Colonic mucosa (tissue), 4 donors: ENCODE measurements at regions not wholly inside any gene's neighbourhood (a gene's known extent, or its start where the extent isn't known, plus 50 kb on each side); places are given as distances from the start of the nearest gene placed in this dataset.

ENCODE experiments used
- DNase-seq: peaks from one replicate; pipeline ENCODE4 v3.0.0-alpha.2; 2020
- H3K27ac ChIP-seq: fragments of 200-600 bp; one replicate; pipeline ENCODE4 v1.8.0; 2021
- H3K27me3 ChIP-seq: fragments of 200-600 bp; one replicate; pipeline ENCODE4 v1.8.0; 2021
- H3K36me3 ChIP-seq: fragments of 200-600 bp; one replicate; pipeline ENCODE4 v1.8.0; 2021
- H3K4me1 ChIP-seq: fragments of 200-600 bp; one replicate; pipeline ENCODE4 v1.8.0; 2021; ENCODE audit warnings: mild to moderate bottlenecking
- H3K4me3 ChIP-seq: fragments of 200-600 bp; one replicate; pipeline ENCODE4 v1.8.0; 2021
- H3K9ac ChIP-seq, 2 donors: one replicate each; pipeline ENCODE4 v1.7.0; 2013; ENCODE audit warnings: control low read depth in 2 of 2, low read depth in 2 of 2, low read length in 2 of 2
- H3K9me3 ChIP-seq: fragments of 200-600 bp; one replicate; pipeline ENCODE4 v1.8.0; 2021
- intact Hi-C: fragments of 100-400 bp; cut with DNase I; formaldehyde crosslinking; loops from one replicate; pipeline ENCODE4 v1.14.1; 2022
- TF ChIP-seq, protein P1 (sequence below): fragments of 200-600 bp; IDR thresholded peaks from one replicate; pipeline ENCODE4 v1.8.0; 2022; ENCODE audit warnings: antibody characterized with exemption, mild to moderate bottlenecking
- donor health status: healthy.
- donor health status: DM: no; HTN: no; CAD: no.
- donor health status: DM: no; HTN: no; CAD: no.

- H3K4me1 ChIP-seq = no peaks in the 10 kb centered on the region
- no peaks in the 10 kb centered on the region for H3K27me3 ChIP-seq
- DNase-seq = no peak
- TF ChIP-seq, protein P1, sequence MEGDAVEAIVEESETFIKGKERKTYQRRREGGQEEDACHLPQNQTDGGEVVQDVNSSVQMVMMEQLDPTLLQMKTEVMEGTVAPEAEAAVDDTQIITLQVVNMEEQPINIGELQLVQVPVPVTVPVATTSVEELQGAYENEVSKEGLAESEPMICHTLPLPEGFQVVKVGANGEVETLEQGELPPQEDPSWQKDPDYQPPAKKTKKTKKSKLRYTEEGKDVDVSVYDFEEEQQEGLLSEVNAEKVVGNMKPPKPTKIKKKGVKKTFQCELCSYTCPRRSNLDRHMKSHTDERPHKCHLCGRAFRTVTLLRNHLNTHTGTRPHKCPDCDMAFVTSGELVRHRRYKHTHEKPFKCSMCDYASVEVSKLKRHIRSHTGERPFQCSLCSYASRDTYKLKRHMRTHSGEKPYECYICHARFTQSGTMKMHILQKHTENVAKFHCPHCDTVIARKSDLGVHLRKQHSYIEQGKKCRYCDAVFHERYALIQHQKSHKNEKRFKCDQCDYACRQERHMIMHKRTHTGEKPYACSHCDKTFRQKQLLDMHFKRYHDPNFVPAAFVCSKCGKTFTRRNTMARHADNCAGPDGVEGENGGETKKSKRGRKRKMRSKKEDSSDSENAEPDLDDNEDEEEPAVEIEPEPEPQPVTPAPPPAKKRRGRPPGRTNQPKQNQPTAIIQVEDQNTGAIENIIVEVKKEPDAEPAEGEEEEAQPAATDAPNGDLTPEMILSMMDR = no peak
- no peak overlapping the region for H3K4me3 ChIP-seq
- no peaks in the 10 kb centered on the region for H3K9me3 ChIP-seq
- H3K9ac ChIP-seq = no peak overlapping the region
- H3K36me3 ChIP-seq = no peaks in the 10 kb centered on the region
- intact Hi-C loops = no loop called here
- H3K27ac ChIP-seq = no peak overlapping the region
Measured at GRCh38 chr10:10178476-10178875, 839.2 kb upstream of the CELF2 start.

DNA sequence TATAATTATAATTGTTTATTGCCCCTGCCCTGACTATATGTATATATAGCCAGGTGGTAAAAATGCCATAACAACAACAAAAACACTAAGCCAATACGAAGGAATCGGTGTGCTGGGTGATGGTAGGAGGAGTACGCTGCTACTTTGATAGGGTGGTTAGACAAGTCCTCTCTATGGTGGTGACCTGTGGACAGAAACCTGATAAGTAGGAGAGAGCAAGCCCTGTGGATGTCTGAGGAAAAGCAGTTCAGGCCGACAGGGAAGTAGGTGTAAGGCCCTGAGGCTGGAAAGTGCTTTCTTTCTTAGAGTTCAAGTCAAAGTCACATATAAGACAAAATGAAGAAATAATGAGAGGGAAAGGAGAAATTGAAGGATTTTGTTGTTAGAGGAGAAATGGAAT lies 823.8 kb upstream of the CELF2 start:
- intact Hi-C loops = no loop called here

DNA sequence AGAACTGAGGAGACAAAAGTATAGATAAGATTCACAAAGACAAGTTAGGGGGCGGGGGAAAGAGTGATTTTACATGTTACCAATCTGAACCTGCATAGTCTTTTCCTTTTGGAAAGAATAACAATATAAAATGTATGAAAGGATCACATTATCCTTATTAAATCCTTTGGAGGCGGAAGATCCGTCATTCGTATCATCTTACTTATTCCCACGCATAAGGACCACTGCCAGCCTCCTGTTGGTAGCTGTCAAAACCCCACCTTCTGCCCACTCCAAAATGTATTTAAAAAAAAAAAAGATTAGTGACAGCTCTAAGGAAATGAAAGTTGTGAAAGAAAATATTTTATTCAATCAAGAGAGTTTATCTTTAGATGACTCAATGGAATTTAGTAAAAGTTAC lies 821.0 kb upstream of the CELF2 start:
- TF ChIP-seq, protein P1 = no peak
- Histone ChIP-seq H3K9ac (no peak overlapping the region), H3K4me1 (no peaks in the 10 kb centered on the region), H3K27me3 (no peaks in the 10 kb centered on the region), H3K9me3 (no peaks in the 10 kb centered on the region), H3K4me3 (no peak overlapping the region), H3K36me3 (no peaks in the 10 kb centered on the region), H3K27ac (no peak overlapping the region)
- no peak for DNase-seq
- intact Hi-C loops = no loop called here

More for the DNA sequence above, 823.8 kb upstream of the CELF2 start:
- Histone ChIP-seq H3K27ac (no peak overlapping the region), H3K4me3 (no peak overlapping the region), H3K9me3 (no peaks in the 10 kb centered on the region), H3K27me3 (no peaks in the 10 kb centered on the region), H3K4me1 (no peaks in the 10 kb centered on the region), H3K36me3 (no peaks in the 10 kb centered on the region), H3K9ac (no peak overlapping the region)
- DNase-seq = no peak
- TF ChIP-seq, protein P1 = no peak

- no peak for DNase-seq
- no peak overlapping the region for H3K27ac ChIP-seq
- TF ChIP-seq, protein P1 = no peak
- intact Hi-C loops = no loop called here
- H3K36me3 ChIP-seq = no peaks in the 10 kb centered on the region
- H3K27me3 ChIP-seq = no peaks in the 10 kb centered on the region
- H3K9me3 ChIP-seq = no peaks in the 10 kb centered on the region
- no peak overlapping the region for H3K4me3 ChIP-seq
- H3K9ac ChIP-seq = no peak overlapping the region
- no peaks in the 10 kb centered on the region for H3K4me1 ChIP-seq
Measured at GRCh38 chr10:10197423-10197822, 820.2 kb upstream of the CELF2 start.

DNA sequence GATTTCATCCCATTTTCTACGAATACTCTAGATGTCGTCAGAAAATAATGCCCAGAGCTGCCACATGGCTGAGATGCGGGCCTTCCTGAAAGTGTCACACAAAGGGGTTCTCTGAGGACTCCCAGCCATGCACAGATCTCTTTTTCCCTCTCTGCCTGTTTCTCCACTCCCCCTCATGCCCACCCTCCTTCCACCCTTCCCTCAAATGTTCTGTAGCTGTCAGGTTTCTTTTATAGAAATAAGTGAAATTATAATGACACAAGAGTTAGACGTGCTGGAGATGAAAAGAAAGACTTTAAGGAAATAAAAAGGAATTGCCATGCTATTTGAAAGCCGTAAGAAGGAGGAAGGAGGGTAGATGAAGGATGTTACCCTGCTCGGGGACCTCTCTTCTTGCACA lies 819.3 kb upstream of the CELF2 start:
- Histone ChIP-seq H3K4me3 (no peak overlapping the region), H3K27me3 (no peaks in the 10 kb centered on the region), H3K27ac (no peak overlapping the region), H3K9ac (no peak overlapping the region), H3K36me3 (no peaks in the 10 kb centered on the region), H3K9me3 (no peaks in the 10 kb centered on the region), H3K4me1 (no peaks in the 10 kb centered on the region)
- TF ChIP-seq, protein P1 = no peak
- intact Hi-C loops = no loop called here
- DNase-seq = no peak

DNA sequence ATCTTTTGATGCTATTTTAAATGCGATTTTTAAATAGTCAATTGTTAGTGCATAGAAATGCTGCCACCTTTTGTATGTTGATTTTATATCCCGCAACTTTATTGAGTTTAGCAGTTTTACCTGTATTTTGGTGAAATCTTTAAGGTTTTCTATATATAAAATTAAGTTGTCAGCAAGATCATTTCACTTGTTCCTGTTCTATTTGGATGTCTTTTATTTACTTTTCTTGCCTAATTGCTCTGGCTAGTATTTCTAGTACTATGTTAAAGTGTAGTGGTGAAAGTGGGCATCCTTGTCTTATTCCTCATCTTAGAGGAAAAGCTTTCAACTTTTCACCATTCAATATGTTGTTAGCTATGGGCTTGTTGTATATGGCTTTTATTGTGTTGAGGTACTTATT lies 813.3 kb upstream of the CELF2 start:
- Histone ChIP-seq H3K4me1 (no peaks in the 10 kb centered on the region), H3K4me3 (no peak overlapping the region), H3K9me3 (no peaks in the 10 kb centered on the region), H3K9ac (no peak overlapping the region), H3K27ac (no peak overlapping the region), H3K27me3 (no peaks in the 10 kb centered on the region), H3K36me3 (no peaks in the 10 kb centered on the region)
- TF ChIP-seq, protein P1 = no peak
- DNase-seq = no peak
- intact Hi-C loops = no loop called here
